GM11168 (cell line): ENCODE measurements at regions not wholly inside any gene's neighbourhood (a gene's known extent, or its start where the extent isn't known, plus 50 kb on each side); places are given as distances from the start of the nearest gene placed in this dataset.
"Not testable (repeated sequence)": the region's sequence is repeated elsewhere in the genome, so short reads cannot be mapped to it uniquely, and the experiment has no call there.

ENCODE experiments used
- in situ Hi-C: fragments of 300-500 bp; cut with MboI; formaldehyde crosslinking; loops from one replicate; pipeline ENCODE4 v1.12.0; 2022; ENCODE audit warnings: low sequenced_read_pairs; ENCODE audit not compliant: unreplicated experiment

DNA sequence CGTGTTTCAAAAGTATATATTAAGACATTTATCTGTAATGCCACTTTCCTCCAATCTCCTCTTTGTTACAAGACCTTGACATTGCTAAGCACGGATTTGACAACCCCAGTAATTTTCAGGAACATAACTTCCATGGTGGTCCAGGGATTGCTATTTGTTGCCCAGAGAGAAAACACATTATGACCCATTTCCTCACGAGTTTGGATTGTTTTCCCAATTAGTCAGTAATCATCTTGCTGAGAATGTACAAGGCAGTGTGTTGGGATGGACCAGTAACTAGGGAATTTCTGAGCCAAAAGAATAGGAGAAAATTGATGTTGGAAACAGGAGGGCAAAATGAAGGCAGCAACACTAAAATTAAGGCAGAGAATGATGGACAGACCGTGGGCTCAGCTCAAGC is 574.1 kb downstream of the EBF1 start:
- in situ Hi-C loops: no loop called here

DNA sequence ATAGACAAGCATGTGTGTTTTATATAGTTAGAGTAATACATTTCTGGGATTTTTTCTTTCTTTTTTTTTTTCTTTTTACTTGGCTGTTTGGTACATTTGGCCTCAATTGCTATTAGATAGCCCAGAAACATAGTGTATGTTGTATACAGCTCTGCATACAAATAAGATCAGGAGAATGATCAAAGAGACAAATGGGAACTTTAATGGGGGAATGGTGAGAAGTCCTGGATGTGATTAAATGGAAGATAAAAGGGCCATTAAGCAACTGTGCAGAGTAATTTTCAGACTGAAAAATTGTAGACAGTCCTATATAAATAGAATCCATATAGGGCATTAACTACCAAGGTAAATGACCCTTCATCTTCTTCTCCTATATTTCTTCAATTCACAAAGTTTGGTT is 575.6 kb downstream of the EBF1 start:
- in situ Hi-C loops: no loop called here

DNA sequence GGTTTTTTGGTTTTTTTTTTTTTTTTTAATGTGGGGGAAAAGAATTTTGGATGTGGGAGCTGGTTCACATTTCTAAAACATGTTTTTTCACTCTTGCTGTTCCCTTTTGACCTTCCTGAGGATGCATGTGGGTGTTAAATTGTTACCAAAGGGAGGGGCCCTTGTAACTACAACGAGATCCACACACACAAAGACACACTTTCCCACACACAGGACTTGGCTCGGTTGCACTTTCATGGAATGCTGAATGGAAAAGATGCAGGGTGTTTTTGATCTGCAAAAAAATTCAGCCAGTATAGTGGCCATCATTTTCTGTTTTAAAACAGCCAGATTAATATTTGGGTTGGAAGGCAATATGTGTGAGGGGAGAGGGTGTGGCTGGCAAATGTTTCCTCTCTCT is 576.9 kb downstream of the EBF1 start:
- in situ Hi-C loops: no loop called here

DNA sequence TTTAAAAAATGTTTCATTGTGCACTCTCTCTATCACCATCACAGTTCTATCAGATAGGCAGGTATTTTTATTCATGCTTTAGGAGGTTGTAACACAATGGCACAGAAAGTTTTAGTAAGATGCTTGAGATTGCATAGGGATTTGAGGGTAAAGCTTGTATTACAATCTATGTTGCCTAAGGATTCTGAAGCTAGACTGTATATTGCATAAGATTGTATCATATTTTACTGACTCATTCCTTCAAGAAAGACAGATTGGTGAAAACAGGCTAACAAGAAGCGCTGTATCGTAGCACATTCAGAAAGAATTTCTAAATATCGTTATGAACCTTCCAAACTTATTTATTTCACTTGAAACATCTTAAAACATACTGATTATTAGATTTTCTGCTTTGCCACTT is 577.7 kb downstream of the EBF1 start:
- in situ Hi-C loops: no loop called here

DNA sequence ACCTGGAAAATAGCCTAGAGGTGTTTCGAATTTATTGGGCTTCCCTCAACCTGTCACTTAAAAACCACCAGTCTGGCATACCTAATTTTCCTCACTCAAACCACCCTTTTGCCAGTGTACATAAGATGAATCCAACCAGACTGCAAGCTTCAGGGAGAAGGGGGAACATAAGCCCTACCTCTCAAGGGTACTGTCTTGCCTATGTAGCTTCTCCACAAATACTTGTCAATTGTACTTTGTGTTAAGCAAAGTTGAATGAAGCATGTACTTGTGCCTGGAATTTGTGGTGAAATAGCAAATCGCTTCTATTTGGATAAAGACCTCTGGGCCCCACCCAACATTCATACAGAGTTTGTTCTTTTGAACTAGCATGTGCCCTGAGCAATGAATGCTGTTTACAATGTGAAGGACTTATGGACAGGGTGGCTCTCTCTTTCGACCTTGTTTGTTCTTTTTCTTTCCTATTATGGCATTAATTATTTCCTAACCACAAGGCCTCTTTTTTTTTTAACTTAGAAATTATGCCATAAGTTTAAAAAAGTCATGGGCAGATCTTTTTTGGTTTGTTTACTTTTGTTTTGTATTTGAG is 580.2 kb downstream of the EBF1 start:
- in situ Hi-C loops: no loop called here

DNA sequence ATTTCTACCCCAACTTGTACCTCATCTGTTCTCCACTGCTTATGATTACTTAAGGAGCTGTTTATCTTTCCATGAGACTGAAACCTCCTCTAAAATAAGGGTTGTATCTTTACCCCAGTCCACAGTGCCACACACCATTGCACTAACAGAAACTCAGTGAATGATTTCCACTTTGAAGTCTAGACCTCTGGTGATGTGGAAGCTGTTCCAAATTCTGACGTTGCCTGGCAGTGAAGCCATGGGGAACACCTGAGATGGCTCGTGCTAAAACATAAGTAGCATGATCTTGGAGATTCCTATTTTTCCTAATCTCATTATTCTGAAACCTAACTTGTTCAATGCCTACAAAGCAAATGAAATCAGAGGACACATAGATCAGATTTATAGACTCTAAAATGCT is 583.2 kb downstream of the EBF1 start:
- in situ Hi-C loops: no loop called here

DNA sequence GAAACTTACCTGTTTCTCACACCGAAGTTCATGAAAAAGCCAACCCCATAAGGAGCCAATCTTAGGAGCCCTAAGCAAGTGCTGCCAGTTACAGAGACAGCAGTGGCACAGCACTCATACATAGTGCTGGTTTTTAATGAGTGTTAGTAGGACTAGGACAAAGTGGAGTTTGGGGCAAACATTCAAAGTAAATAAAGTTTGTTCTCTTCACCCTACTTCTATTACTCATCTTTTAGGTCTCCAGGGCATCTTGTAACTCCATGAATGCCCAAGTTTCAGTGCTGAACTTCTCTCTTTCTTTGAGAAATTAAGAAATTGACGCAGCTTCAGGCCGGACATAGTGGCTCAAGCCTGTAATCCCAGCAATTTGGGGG is 584.7 kb downstream of the EBF1 start:
- in situ Hi-C loops: no loop called here

DNA sequence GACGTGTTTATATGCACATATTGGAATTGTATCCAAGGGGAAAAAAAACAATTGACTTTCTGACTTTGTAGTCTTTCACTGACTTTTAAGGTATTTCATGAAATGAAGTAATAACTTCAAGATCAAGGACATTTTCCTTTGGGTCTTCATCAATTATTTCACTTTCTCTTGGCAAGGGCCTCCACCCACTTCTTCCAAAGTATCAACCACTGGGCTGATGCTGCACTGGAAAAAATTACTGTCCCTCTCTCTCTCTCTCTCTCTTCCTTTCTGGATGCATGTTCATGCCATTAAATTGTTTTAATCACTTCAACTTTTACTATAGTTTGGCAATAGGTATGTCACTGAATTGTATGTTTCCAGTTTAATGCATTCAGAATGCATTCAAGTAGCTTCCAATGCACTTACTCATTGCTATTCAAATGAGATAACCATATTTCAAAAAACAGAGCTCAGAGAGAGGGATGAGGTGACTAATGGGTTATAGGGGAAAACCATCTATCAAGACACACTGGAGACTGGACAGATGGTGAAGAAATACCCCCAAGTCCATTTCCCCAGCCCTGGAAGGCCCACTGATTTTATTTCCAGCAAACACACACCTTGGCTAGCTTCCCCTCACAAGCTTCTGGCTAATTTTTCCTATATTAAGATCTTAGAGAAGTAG is 585.3 kb downstream of the EBF1 start:
- in situ Hi-C loops: no loop called here

DNA sequence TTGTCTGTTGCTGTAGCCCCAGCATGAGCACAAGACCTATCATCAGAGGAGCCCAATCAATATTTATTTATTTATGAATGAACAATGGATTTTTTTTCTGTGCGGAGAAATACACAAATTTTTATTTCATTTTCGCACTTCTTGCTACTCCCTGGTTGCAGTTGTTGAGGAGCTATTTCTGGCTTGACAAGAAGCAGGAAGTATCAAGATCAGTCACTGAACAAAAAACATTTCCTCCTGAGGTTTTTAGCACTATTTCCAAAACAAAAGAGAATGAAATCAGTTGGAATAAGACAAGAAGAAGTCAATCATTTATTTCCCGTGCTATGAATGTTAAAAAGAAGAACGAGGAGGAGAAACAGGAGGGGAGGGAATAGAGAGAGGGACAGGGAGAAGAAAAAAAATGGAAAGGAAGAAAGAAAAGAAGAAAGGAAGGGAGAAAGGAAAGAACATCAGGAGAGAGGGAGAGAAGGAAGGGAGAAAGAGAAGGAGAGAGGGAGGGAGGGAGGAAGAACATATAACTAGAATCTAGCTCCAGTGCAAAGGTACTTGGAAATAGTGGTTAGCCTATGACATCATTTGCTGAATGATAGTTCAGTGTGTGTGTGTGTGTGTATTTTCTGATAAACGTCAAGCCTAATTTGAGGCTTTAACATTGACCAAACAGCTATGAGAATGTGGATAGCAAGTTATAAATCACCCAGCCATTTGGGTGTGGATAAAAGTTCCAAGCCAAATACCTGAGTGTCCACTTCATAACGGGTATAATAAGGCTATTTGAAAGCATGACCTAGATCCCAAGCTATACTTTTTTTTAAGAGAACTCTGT is 586.0 kb downstream of the EBF1 start:
- in situ Hi-C loops: no loop called here

DNA sequence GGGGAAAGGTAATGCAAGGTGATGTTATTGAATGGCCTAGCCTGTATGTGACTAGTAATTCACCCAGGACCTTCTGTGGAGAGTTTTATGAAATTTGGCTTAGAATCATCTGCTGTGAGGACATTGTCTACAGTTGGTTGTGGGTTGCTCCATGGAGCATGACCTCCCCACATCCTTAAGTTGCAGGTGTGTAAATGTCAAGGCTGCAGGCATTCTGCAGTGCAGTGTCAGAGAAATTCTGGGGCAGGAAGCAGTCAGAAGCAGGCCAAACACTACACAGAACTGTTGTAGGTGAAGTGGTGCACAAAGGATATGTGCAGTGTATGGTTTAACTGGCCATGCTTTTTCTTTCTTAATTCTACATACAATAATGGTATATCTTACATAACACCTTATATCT is 588.3 kb downstream of the EBF1 start:
- in situ Hi-C loops: no loop called here

DNA sequence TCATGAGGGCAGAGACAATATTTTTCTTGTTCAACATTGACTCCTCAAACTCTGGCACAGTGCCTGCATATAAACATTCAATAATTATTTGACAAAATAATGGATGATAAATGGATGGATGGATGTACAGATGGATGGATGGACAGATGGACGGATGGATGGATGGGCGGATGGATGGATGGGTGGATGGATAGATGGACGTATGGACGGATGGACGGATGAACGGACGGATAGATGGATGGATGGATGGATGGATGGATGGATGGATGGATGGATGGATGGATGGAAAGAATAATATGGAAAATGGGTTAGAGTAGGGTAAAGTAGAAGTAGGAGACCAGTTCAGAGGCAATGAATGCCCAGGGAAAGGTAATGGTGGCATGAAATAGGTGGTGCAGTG is 589.2 kb downstream of the EBF1 start:
- in situ Hi-C loops: no loop called here

DNA sequence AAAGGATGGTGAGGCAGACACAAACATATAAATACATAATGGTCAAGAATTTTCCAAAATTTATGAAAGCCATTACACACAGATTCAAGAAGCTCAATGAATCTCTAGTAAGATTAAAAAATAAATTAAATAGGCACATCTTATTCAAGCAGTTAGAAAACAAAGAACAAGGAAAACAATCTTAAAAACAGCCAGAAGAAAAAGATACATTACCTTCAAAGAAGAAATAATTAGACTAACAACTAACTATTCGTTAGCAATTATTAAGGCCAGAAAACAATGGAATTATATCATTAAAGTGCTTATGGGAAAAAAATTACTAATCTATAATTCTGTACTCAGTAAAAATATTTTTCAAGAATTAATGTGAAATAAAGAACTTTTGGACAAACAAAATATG is 593.1 kb downstream of the EBF1 start:
- in situ Hi-C loops: no loop called here

DNA sequence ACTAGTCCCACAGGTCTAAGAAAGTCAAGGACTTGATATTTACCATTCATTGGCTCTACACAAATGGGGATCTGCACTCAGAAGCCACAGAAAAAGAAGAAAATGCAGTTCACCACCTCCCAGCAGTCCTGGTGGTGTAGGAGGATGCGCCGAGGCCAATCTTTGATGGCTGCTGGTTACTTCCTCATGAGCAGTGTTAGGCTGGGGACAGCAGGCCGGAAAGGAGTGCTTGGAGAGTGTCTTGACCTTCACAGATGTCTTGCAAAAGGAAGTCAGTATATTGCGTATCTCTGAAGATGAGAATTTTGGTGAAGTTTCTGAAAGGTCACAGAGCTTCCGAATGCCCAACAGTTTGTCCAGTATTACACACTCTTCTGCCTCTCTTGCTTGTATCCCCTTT is 597.0 kb downstream of the EBF1 start:
- in situ Hi-C loops: no loop called here

DNA sequence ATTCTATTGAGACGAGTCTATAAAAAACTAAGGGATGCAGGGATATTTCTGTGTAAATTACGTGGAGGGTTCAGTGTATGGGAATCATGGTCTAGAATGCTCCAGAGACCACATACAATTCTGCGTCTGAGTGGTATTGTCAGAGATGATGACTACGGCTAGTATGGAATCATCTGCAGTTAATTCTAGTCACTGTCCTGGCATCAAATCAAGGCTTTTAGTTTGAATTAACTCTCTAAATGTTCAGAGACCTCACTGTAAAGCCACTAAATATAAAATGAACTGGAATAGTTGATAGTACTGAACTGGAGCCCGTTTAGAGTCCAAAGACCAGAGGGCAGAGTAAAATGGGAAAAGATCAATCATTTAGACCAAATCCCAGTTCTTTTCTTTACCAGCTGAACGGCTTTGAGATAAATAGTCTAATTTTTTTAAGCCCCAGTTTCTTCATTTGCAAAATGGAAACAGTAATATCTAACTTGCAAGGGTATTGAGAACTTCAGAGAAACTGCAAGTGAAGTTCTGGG is 599.8 kb downstream of the EBF1 start:
- in situ Hi-C loops: no loop called here

DNA sequence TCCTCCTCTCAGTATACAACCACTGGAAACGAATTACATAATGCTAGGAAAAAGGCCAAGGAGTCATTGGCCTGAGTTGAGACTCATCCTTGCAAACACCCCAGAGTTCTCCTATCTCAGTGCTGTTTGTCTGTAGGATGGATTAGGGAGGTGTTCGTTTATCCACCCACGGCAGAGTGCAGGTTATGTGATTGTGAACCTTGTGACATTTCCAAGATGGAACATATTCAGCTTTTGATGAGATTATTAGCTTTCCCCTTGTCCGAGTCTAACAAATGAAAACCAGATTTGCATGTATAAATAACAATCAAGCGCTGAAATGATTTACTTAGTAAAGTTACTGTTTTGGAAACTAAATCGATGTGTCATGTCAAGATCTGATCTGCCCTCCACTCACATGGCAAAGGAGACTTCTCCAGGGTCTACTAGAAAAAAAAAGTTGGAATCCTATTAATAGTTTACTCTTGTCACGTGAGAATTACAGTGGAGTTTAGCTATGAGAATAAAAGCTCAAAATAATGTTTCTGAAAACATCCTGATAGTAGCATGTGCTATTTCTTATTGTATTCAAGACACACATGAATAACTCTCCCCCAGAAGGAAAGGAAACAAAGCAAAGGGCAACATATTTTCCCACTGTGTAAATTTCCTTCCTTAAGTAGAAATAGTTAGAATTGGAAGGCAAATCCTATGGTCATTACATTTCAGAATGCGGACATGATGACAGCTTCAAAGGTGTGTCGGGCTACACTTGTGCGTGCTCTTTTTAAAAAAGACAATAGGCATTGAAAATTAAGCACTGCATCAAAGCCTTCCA is 600.4 kb downstream of the EBF1 start:
- in situ Hi-C loops: no loop called here

DNA sequence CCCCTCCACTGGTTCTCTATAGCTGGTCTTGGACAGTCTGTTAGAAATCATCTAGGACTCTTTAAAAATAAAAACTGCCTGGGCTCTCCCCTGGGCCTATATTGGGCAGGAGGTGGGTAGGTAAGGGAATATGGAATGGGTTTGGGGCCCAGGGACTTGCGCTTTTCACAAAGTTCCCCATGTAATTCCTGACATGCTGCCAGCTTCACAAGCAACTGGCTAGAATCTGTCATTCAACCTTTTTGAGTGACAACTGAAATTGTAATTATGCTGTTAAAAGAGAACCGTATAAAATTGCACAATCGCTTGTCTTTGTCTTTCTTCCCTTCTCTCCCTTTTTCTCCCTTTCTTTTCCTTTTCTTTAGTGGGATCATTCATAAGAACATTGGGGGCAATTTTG is 603.1 kb downstream of the EBF1 start:
- in situ Hi-C loops: no loop called here

DNA sequence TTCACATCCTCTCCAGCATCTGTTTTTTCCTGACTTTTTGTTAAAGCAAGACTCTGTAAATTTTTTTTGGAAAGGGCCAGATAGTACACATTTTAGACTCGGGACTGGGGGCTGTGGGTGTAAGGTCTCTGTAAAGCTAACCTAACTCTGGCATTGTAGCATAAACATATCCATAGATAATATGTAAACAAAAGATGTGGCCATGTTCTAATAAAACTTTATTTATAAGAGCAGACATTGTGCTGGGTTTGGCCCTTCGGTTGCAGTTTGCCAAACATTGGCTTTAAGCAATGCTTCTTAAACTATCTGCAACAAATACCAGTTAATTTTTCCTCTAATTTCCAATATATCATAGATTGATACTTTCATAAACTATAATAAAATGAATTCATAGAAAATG is 605.2 kb downstream of the EBF1 start:
- in situ Hi-C loops: no loop called here

DNA sequence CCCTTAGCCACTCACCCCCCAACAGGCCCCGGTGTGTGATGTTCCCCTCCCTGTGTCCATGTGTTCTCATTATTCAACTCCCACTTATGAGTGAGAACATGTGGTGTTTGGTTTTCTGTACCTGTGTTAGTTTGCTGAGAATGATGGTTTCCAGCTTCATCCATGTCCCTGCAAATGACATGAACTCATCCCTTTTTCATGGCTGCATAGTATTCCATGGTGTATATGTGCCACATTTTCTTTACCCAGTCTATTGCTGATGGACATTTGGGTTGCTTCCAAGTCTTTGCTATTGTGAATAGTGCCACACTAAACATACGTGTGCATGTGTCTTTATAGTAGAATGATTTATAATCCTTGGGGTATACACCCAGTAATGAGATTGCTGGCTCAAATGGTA is 605.7 kb downstream of the EBF1 start:
- in situ Hi-C loops: not testable (repeated sequence)

DNA sequence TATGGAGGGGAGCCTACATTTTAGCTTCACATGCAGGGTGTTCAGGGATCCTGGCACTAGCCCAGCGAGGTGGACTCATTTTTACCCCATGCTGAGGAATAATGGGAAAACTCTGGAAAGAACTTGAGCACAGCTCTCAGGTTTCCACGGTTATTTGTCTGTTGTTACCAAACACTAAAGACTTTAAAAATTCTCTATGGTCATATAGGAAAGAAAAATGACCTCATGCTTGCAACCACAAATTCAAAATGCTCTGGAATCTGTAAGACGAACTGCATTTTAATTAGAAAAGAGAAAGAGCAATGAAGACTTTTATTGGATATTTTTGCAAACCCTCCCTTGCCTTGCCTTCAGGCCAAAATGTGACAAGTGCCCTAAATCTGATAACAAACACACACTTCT is 606.9 kb downstream of the EBF1 start:
- in situ Hi-C loops: no loop called here

DNA sequence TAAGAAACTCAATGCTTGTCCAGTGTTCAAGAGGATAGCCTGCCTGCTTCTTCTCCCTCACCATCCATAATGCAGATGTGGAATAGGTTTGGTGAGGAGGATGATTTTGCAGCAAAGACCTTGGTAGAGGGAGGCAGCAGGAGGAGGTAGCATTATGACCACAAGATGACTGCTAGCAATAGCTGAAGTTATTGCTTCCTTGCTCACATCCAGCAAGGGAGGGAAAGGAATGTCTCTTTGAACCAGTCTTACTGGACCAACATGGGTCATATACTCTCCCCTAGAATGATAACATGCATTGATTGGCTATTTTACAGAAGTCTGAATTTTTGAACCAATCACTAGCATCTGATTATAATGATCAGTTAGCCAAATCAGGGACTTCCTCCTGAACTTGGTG is 607.6 kb downstream of the EBF1 start:
- in situ Hi-C loops: no loop called here

DNA sequence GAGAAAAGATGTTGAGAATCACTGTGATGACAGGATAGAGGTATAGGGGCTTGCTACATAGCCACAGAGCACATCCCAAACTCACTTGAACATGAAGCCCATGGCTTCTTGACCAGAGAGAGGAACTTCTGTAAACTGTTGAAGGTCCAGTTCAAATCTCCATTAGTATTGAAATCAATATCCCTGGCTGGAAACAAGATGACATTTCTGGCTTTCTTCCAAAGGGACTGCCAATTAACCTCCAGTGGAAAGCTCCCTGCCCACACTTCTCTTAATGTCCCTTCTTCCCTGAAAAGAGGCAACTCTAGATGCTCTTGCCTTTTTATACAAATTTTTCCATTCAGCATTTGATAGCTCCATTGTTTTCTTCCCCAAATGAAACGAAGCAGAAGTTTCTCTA is 612.1 kb downstream of the EBF1 start:
- in situ Hi-C loops: no loop called here
